Suprapubic skin (tissue), 4 donors: ENCODE measurements at regions not wholly inside any gene's neighbourhood (a gene's known extent, or its start where the extent isn't known, plus 50 kb on each side); places are given as distances from the start of the nearest gene placed in this dataset.

Source experiments
- POLR2A ChIP-seq, 2 donors: fragments of 450-650 bp; IDR thresholded peaks; one replicate each; pipeline ENCODE4 v1.6.1; 2017; ENCODE audit warnings: antibody characterized with exemption in 2 of 2, mild to moderate bottlenecking in 2 of 2, moderate library complexity in 2 of 2
- POLR2AphosphoS5 ChIP-seq, 3 donors: sonication (generic); formaldehyde crosslinking; IDR thresholded peaks; one replicate each; pipeline ENCODE4 v1.6.1; 2017; ENCODE audit warnings: antibody characterized with exemption in 3 of 3
- TF ChIP-seq, protein P1 (sequence below), 2 donors: fragments of 200-600 bp in 1 of 2; fragments of 450-650 bp in 1 of 2; sonication (generic) in 1 of 2; IDR thresholded peaks; one replicate each; pipeline ENCODE4 v1.5.1; 2016 to 2019; ENCODE audit warnings: antibody characterized with exemption in 2 of 2, mild to moderate bottlenecking in 1 of 2, moderate library complexity in 1 of 2

DNA sequence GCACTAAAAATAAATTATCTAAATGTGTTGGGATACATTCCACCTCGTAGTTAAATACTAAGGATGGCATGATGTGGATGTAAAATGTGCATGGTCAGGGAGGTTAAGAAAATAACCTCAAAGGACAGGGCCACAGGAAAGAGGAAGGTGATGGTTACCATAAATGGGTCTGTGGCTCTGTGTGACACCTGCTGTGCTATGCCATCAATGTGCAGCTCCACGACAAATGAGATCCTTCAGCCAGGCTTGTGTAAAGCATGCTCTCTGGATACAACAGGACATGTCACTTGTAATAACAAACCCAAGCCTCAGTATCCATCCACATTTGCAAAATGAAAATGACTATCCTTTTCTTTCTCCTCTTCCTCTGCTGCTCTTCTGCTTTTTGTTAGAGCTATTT, 456.7 kb upstream of the RASGRP1 start:
- TF ChIP-seq, protein P1, sequence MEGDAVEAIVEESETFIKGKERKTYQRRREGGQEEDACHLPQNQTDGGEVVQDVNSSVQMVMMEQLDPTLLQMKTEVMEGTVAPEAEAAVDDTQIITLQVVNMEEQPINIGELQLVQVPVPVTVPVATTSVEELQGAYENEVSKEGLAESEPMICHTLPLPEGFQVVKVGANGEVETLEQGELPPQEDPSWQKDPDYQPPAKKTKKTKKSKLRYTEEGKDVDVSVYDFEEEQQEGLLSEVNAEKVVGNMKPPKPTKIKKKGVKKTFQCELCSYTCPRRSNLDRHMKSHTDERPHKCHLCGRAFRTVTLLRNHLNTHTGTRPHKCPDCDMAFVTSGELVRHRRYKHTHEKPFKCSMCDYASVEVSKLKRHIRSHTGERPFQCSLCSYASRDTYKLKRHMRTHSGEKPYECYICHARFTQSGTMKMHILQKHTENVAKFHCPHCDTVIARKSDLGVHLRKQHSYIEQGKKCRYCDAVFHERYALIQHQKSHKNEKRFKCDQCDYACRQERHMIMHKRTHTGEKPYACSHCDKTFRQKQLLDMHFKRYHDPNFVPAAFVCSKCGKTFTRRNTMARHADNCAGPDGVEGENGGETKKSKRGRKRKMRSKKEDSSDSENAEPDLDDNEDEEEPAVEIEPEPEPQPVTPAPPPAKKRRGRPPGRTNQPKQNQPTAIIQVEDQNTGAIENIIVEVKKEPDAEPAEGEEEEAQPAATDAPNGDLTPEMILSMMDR (IDR thresholded peaks at IDR 0.05): no peak
- TF ChIP-seq POLR2A (IDR thresholded peaks at IDR 0.05) (no peak), POLR2AphosphoS5 (IDR thresholded peaks at IDR 0.05) (no peak)
